Smooth muscle cell (in vitro differentiated cells): ENCODE measurements at regions not wholly inside any gene's neighbourhood (a gene's known extent, or its start where the extent isn't known, plus 50 kb on each side); places are given as distances from the start of the nearest gene placed in this dataset.

Source experiments
- DNase-seq: peaks from one replicate; lab custom pipeline; 2025; ENCODE audit not compliant: unreplicated experiment; lab: John Stamatoyannopoulos, UW
- H2AFZ ChIP-seq: fragments of 200-600 bp; sonication (generic); 2 replicates; pipeline ENCODE4 v1.6.0; 2016; ENCODE audit warnings: antibody characterized with exemption, low read depth, mild to moderate bottlenecking
- H3F3A ChIP-seq: fragments of 200-600 bp; sonication (generic); 2 replicates; pipeline ENCODE4 v1.6.0; 2017; ENCODE audit warnings: antibody characterized with exemption, low read depth
- H3K27ac ChIP-seq: fragments of 200-600 bp; sonication (generic); 2 replicates; pipeline ENCODE4 v1.5.1; 2016; ENCODE audit warnings: low read depth, mild to moderate bottlenecking
- H3K27me3 ChIP-seq: fragments of 200-600 bp; sonication (generic); 2 replicates; pipeline ENCODE4 v1.6.1; 2016; ENCODE audit warnings: low read depth, mild to moderate bottlenecking
- H3K36me3 ChIP-seq: fragments of 200-600 bp; sonication (generic); 2 replicates; pipeline ENCODE4 v1.5.1; 2016; ENCODE audit warnings: low read depth
- H3K4me1 ChIP-seq: fragments of 200-600 bp; sonication (generic); 2 replicates; pipeline ENCODE4 v1.5.1; 2016; ENCODE audit warnings: low read depth
- H3K4me2 ChIP-seq: fragments of 200-600 bp; sonication (generic); 2 replicates; pipeline ENCODE4 v1.6.0; 2016; ENCODE audit warnings: mild to moderate bottlenecking
- H3K4me3 ChIP-seq: fragments of 200-600 bp; sonication (generic); 2 replicates; pipeline ENCODE4 v1.5.1; 2016; ENCODE audit warnings: mild to moderate bottlenecking
- H3K79me2 ChIP-seq: fragments of 200-600 bp; sonication (generic); 2 replicates; pipeline ENCODE4 v1.6.0; 2016; ENCODE audit warnings: low read depth, mild to moderate bottlenecking
- H3K9ac ChIP-seq: fragments of 200-600 bp; sonication (generic); 2 replicates; pipeline ENCODE4 v1.6.0; 2016; ENCODE audit warnings: low read depth
- H3K9me3 ChIP-seq: fragments of 200-600 bp; sonication (generic); replicated peaks from 2 replicates; pipeline ENCODE4 v1.5.1; 2016; ENCODE audit warnings: low read depth
- H4K20me1 ChIP-seq: fragments of 200-600 bp; sonication (generic); 2 replicates; pipeline ENCODE4 v1.6.0; 2016; ENCODE audit warnings: low read depth
- WGBS: methylation state at CpG from one replicate; pipeline ENCODE4 v1.1.7; 2016; ENCODE audit warnings: low lambda C conversion rate; 5-methylcytosine and 5-hydroxymethylcytosine counted together
- TF ChIP-seq, protein P1 (sequence below): fragments of 200-600 bp; sonication (generic); IDR thresholded peaks from 2 replicates; pipeline ENCODE4 v1.5.1; 2017; ENCODE audit warnings: borderline replicate concordance, mild to moderate bottlenecking, antibody characterized with exemption; ENCODE audit not compliant: insufficient read depth, poor library complexity, severe bottlenecking

DNA sequence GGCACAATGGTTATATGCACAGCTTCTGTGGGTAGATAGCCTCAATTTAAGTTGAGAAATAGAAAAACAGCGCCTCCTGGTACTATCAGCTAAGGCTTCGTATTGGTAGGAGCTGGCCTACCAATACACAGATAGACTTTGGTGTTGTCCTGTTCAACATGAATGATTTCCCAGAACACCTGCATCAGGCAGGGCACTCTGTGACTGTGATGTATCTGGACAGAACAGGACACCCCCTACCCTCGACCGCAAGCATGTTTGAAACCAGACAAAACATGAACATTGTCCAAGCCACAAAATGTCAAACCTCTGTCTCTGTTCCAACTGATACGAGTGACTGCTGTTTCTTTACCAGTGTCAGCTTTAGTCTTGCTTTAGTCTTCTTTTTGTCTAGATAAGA lies 144.9 kb downstream of the HAPSTR1 start:
- Histone ChIP-seq H3K27me3 (no peaks in the 10 kb centered on the region), H3K27ac (no peak overlapping the region), H3K4me1 (no peaks in the 10 kb centered on the region), H2AFZ (no peak overlapping the region), H3K36me3 (no peaks in the 10 kb centered on the region), H3K4me2 (no peak overlapping the region), H3K4me3 (no peak overlapping the region), H3F3A (no peaks in the 10 kb centered on the region), H3K9ac (no peak overlapping the region), H4K20me1 (no peaks in the 10 kb centered on the region), H3K79me2 (no peaks in the 10 kb centered on the region), H3K9me3 (no peaks in the 10 kb centered on the region)
- TF ChIP-seq, protein P1, sequence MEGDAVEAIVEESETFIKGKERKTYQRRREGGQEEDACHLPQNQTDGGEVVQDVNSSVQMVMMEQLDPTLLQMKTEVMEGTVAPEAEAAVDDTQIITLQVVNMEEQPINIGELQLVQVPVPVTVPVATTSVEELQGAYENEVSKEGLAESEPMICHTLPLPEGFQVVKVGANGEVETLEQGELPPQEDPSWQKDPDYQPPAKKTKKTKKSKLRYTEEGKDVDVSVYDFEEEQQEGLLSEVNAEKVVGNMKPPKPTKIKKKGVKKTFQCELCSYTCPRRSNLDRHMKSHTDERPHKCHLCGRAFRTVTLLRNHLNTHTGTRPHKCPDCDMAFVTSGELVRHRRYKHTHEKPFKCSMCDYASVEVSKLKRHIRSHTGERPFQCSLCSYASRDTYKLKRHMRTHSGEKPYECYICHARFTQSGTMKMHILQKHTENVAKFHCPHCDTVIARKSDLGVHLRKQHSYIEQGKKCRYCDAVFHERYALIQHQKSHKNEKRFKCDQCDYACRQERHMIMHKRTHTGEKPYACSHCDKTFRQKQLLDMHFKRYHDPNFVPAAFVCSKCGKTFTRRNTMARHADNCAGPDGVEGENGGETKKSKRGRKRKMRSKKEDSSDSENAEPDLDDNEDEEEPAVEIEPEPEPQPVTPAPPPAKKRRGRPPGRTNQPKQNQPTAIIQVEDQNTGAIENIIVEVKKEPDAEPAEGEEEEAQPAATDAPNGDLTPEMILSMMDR: no peak
- no peak for DNase-seq
- WGBS: 91% methylated on average over 5 of the region's 5 CpGs

DNA sequence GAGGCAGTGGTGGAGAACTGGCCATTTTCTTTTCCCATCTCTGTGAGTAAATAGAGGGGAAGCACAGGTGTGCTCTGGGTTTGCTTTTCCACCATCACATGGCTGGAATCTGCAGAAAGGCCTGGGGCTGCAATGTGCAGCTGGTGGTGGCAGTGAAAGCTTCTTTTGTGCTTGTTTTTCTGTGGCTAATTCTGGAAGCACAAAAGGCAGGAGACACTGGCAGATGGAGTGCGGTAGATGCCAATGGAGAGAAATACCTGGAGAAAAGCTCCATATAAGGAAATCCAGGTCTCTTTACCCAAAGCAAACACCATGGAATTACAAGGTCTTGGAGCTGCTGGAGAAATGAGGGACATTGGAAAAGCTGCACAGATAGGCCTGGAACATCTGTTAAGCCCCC lies 146.9 kb downstream of the HAPSTR1 start:
- TF ChIP-seq, protein P1: no peak
- H2AFZ ChIP-seq: no peak overlapping the region
- no peak for DNase-seq
- no peak overlapping the region for H3K9ac ChIP-seq
- H3K9me3 ChIP-seq: no peaks in the 10 kb centered on the region
- H3K27ac ChIP-seq: no peak overlapping the region
- 79% methylated on average over 1 of the region's 1 CpG for WGBS
- no peaks in the 10 kb centered on the region for H3K27me3 ChIP-seq
- H3K79me2 ChIP-seq: no peaks in the 10 kb centered on the region
- H3K4me1 ChIP-seq: no peaks in the 10 kb centered on the region
- no peaks in the 10 kb centered on the region for H3F3A ChIP-seq
- H3K4me2 ChIP-seq: no peak overlapping the region
- H4K20me1 ChIP-seq: no peaks in the 10 kb centered on the region
- no peaks in the 10 kb centered on the region for H3K36me3 ChIP-seq
- H3K4me3 ChIP-seq: no peak overlapping the region

DNA sequence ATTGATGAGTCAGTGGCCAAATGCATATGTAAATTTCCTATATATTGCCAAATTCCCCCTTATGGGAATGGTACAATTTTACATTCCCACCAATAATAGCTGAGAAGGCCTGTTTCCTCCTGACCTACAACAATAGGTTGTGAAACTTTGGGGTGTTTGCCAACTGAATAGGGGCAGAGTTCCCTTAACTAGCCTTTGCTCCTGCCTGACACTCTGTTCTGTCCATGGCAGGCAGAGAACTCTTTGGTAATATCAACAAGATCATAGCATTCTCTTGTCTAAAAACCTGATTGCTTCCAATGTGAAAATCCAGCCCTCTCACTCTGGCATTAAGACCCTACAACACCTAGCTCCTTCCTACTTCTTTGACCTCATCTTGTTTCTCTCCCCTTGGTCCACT lies 149.7 kb downstream of the HAPSTR1 start:
- no peak for DNase-seq
- H3K4me2 ChIP-seq: no peak overlapping the region
- H3F3A ChIP-seq: no peaks in the 10 kb centered on the region
- no peak overlapping the region for H3K9ac ChIP-seq
- H3K27me3 ChIP-seq: no peaks in the 10 kb centered on the region
- no peak overlapping the region for H3K27ac ChIP-seq
- H3K36me3 ChIP-seq: no peaks in the 10 kb centered on the region
- no peaks in the 10 kb centered on the region for H3K79me2 ChIP-seq
- no peaks in the 10 kb centered on the region for H3K9me3 ChIP-seq
- TF ChIP-seq, protein P1: no peak
- no peaks in the 10 kb centered on the region for H4K20me1 ChIP-seq
- H3K4me1 ChIP-seq: no peaks in the 10 kb centered on the region
- H3K4me3 ChIP-seq: no peak overlapping the region
- H2AFZ ChIP-seq: no peak overlapping the region

DNA sequence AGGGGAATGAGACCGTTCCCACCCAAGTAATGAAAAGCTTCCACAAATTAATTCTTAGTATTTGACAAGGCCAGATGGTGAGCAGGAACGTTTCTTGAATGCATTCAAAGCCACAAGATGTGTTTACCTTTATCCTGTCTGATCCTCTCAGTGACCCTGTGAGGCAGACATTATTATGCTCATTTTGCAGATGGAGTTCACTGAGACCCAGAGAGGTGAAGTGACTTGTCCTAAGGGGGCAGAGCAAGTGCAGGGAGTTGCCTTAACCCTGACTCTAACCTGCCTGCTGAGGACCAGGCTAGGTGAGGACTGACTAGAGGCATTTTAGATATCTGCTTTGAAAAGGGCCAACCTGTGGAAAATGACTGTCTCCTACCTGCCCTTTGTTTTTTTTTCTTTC lies 156.7 kb downstream of the HAPSTR1 start:
- no peaks in the 10 kb centered on the region for H3F3A ChIP-seq
- H3K4me3 ChIP-seq: no peak overlapping the region
- no peaks in the 10 kb centered on the region for H3K36me3 ChIP-seq
- DNase-seq: no peak
- 40% methylated on average over 2 of the region's 2 CpGs for WGBS
- H3K4me1 ChIP-seq: no peaks in the 10 kb centered on the region
- H4K20me1 ChIP-seq: no peaks in the 10 kb centered on the region
- no peak overlapping the region for H3K4me2 ChIP-seq
- no peaks in the 10 kb centered on the region for H3K9me3 ChIP-seq
- no peak overlapping the region for H2AFZ ChIP-seq
- no peak overlapping the region for H3K27ac ChIP-seq
- peaks cover 6% of the 10 kb centered on the region for H3K27me3 ChIP-seq
- no peaks in the 10 kb centered on the region for H3K79me2 ChIP-seq
- TF ChIP-seq, protein P1: no peak
- no peak overlapping the region for H3K9ac ChIP-seq
